GM21447 (cell line): ENCODE measurements at regions not wholly inside any gene's neighbourhood (a gene's known extent, or its start where the extent isn't known, plus 50 kb on each side); places are given as distances from the start of the nearest gene placed in this dataset.

ENCODE experiments used
- ATAC-seq: cut with Tn5 transposase; IDR thresholded peaks from one replicate; pipeline ENCODE4 v1.9.1; 2021; ENCODE audit not compliant: unreplicated experiment

DNA sequence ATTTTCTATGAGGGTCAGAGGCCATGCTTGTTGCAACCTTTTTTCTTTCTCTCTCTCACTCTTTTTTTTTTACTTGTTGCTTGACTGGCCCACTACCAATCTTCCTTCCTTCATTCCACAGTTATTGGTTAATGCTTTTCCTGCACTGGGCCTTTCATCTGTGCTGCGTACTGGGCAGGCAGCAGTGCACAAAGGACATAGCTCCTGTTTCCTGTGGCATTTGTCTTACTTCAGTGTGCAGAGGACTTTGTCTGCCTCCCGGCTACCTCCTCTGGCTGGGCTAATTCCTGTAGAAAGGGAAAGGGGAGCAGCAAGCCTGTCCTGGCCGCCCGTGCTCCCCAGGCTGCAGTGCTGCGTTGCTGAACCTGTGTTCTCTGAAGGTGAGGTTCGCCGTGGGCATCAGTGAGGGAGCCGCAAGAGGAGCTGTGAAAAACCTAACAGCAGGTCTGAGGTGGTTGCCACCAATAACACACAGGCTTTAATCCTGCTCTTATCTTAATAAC, 93.7 kb upstream of the RGMA start:
- no peak for ATAC-seq

DNA sequence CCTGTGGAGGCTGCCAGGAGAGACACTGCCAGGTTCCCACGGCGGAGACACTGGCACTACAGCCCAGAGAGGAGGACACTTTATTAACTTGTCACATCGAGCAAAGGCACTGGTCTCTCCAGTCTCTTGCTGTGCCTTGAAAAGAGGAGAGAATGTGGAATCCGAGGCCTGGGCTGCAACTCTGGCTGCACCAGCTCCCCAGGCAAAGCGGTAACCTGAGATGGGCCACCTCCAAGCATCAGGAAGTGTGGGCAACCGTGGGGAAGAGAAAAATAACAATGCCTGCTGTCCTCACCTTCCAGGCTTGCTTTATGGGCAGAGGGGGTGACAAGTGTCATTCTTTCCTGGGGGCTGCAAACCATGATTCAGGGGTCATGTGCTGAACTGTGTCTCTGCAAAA, 91.6 kb upstream of the RGMA start:
- ATAC-seq, result no peak

- no peak for ATAC-seq
These were observed 91.1 kb upstream of the RGMA start for GRCh38 chr15:93180128-93180527.

DNA sequence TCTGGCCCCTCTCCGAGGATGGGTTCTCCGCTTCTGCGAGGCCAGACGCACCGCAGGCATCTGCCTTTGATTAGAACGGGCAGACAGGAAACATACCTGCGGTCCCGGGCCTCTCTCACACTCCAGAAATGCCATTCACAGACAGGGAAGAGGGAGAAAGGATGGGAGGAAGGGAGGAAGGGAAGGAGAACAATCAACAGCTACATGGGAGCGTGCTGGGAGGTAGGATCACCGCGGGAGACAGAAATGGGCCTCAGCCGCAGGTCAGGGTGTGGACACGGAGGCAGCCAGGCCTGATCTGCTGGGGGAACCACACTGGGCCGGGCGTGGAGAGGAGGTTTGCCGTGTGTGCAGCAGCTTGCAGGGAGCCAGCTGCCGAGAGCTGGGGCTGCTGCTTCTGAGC, 90.7 kb upstream of the RGMA start:
- ATAC-seq, result no peak

DNA sequence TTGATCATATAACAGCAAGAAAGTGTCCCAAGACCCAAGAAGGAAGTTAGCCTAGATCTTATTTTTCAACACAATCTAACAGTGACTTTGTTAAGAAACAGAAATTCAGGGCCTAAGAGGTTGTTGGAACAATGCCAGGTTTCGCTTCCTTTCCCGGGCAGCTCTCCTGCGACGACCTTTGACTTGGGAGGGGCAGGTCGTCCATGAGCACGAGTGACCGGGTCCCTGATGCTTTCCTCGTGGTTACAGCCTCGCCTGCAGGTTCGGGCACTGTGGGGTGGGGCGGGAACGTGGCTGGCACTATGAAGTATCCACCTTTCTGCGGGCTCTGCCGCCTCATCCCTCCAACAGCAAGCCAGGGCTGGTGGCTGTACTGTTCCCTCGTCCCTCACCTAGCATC, 90.1 kb upstream of the RGMA start:
- ATAC-seq, result no peak

- no peak for ATAC-seq
These were observed 89.4 kb upstream of the RGMA start for GRCh38 chr15:93178371-93178770.

- no peak for ATAC-seq
These were observed 87.1 kb upstream of the RGMA start for GRCh38 chr15:93176065-93176464.

DNA sequence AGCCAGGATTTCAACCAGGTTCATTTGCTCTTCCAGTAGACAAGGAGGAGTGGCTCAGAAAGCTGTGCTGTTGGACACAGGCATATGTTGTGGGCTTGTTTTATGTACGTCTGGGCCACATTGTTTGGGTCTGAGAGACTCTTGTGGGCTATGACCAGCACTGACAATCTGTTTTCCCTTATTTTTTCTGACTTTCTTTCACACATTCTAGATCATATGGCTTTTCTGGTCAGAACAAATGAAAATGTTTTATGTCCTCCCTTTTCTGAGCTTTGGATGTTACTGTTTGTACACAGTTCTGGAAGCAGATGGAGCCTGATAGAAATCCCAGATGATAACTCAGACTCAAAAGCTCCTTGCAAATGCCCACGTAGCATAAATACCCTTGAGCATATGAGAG, 85.8 kb upstream of the RGMA start:
- ATAC-seq, result no peak

DNA sequence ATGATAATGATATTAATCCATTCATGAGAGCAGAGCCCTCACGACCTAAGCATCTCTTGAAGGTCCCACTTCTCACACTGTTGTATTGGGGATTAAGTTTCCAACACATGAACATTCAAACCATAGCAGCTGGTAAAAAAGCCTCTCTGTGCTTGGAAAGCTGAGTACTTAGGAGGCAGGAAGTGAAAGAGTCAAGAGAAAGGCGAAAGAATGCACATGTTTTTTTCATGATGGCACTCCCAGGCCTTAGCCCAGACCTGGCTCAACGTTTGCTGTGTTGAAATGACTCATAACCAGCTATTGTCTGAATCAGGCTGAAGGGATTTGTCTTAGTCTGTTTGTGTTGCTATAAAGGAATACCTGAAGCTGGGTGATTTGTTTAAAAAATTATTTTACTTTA, 84.4 kb upstream of the RGMA start:
- no peak for ATAC-seq

DNA sequence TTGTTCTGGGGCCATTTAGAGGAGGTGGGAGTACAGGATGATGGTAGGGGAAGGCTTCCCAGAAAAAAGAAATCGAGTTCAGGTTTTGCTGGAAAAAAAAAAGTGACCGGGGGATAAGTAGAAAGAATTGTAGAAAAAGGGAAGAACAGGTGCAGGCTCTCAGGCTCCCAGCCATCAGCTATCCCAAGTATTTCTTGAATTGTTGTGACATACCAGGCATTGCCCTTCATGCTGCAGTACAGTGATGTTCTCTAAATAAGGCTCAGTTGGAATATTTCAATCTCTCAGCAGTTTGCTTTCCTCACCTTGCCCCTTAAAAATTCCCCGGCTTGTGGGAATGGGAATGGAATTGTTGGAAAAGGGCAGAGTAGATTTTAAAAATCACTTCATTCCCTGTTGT, 82.5 kb upstream of the RGMA start:
- no peak for ATAC-seq

DNA sequence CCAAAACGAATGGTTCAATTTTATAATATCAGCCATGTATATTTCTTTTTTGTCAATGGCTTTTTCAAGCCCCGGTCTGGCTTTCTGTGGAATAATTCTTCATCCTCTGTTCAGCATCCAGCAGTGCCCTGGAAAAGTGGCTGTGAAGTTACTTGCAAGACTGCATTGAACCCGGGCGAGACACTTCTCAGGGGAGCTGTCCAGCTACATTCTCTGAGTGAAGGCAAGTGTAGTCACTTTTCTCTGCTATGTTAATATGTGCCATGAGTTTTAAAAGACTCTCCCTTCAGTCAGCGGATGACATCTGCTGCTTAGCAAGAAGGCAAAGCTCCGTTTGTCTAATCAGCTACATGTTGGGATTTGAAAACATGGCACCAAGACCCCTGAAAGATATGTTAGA, 81.3 kb upstream of the RGMA start:
- ATAC-seq, result no peak

- ATAC-seq, result no peak
These were observed 79.9 kb upstream of the RGMA start for GRCh38 chr15:93168910-93169309.

GRCh38 chr15:93167291-93167690, 78.3 kb upstream of the RGMA start:
- ATAC-seq, result no peak

- no peak for ATAC-seq
These were observed 77.7 kb upstream of the RGMA start for GRCh38 chr15:93166675-93167074.

DNA sequence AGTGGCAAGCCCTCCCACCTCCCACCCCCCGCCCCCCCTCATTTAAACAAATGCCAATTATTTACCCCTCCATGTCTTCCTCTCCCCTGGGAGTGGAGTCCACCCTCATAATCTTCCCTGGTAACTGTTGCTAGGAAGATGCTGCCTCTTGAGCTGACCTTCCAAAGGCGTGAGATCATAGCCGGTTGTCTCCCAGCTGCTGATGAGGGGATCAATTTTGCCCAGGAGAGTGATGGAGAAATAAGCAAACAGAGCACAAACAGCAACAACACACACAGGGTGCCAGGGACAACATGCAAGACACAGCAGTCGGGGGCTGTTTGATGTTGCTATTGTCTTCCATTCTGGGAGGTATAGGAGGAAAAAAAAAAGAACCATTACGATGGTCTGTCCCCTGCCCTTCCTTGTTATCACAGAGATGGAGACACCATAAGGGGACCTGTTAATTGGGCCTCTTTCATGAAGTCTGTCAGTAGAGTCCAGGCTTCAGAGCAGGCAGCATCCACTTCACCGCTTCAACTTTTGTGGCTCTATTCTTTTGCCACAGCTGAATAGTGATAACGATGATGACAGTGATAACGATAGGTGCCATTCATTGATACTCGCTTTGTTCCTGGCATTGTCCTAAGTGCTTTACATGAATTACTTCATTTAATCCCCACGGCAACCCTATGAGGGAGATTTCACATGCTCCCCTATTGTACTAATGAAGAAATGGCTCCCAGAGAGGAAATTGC, 76.9 kb upstream of the RGMA start:
- no peak for ATAC-seq

- ATAC-seq, result no peak
These were observed 75.4 kb upstream of the RGMA start for GRCh38 chr15:93164409-93164808.

DNA sequence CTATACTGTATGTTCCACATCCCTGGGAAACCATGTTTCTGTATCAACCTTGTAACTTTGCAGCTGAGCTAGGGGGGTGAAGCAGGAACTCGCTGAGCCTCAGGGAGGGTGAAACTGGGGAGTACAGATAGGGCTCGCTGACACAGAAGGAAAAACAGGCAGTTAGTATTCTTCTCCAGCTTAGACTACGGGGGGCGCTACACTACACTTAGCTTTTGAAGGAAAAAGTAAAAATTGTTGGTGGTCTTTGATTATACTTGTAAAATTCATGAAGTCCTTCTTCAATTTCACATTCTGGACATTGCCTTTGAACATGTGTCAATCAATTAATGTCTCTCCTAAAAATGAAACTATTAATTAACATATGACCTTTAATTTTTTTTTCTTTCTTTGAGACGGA, 73.5 kb upstream of the RGMA start:
- no peak for ATAC-seq

GRCh38 chr15:93159930-93160329, 70.9 kb upstream of the RGMA start:
- ATAC-seq, result no peak

- no peak for ATAC-seq
These were observed 69.3 kb upstream of the RGMA start for GRCh38 chr15:93158097-93158900.

DNA sequence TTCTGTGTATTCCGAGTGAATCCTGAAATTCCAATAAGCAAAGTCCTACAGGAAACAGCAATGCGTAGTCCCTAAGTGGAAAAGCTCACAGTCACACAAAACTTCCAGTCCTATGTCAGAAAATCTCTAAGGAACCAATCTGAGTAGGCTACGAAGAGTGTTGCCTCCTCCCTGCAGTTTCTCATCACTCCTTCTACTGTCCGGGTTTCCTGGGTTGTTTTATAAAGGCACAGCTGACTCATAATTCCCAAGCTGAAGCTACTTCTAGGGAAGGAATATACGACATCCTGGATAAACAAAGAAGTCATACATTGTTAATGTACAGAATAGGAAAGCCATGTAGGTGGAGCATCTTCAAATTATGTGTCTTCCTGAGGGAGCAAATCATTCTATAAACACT, 65.7 kb upstream of the RGMA start:
- no peak for ATAC-seq

GRCh38 chr15:93152951-93153350, 63.9 kb upstream of the RGMA start:
- no peak for ATAC-seq

DNA sequence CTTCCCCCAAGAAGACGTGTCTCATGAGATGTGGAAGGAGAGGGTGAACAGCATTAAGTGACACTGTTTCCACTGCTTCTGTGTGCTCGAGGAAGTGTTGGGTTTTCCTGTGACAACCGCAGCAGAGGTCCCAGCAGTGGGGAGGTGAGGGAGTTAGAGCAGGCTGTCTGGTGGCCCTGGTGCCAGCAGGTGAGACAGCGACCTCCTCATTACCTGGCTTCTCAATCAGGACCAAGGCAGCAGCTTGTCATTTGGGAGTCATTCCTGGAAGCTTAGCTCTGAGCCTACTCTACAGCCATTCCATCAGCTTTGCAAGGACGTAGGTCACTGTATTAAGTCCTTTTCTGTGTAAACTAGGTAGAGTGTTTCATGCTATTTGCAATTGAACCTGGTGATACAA, 63.3 kb upstream of the RGMA start:
- no peak for ATAC-seq
